22Rv1 (cell line): ENCODE measurements at regions not wholly inside any gene's neighbourhood (a gene's known extent, or its start where the extent isn't known, plus 50 kb on each side); places are given as distances from the start of the nearest gene placed in this dataset.

Experiments
- CTCF ChIP-seq: fragments of 450-650 bp; IDR thresholded peaks from 2 replicates; pipeline ENCODE4 v1.5.1; 2017; ENCODE audit warnings: mild to moderate bottlenecking
- ZFX ChIP-seq: fragments of 450-650 bp; IDR thresholded peaks from 2 replicates; pipeline ENCODE4 v1.6.1; 2017; ENCODE audit warnings: antibody characterized with exemption, borderline replicate concordance

- no peak for TF ChIP-seq CTCF
- no peak for TF ChIP-seq ZFX
Observed at GRCh38 chr9:81190659-81191058, 498.7 kb downstream of the TLE1 start.
